ENCODE measurements at regions not wholly inside any gene's neighbourhood (a gene's known extent, or its start where the extent isn't known, plus 50 kb on each side); places are given as distances from the start of the nearest gene placed in this dataset.

DNA sequence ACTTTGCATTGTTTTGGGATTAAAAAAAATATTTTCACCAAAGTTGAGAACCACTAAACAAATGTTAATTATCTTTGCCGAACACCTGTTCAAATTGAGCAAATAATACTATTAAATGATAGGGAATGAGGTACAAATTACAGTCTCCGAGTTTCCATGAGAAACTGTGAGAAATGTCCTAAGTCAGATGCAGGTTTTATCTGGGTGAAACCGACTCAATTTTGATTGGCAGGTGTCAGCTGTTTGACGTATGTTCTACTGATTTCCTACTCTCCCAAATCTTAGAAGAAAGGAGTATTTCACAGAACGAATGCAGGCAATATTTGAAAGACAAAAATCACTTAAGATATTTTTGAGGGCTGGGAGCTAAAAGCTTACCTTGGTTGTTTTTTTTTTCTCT lies 622.0 kb upstream of the GOT2 start:
- no peak for DNase-seq

DNA sequence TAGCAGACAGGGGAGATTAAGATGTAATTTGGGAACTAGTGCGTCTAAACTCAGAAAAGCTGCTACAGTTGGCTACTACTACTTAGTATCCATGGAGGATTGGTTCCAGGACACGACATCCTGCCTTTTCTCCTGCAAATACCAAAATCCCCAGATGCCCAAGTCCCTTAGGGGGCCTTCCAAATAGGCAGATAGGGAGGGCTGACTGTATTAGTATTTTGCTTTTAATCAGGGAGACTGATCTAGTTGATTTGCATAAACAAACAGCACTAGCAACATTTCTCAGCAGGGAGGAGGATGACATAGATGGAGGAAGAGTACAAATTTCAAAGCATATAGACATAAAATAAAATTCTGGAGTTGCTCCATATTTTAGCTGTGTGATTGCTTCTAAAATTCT lies 621.6 kb upstream of the GOT2 start:
- no peak for DNase-seq

DNA sequence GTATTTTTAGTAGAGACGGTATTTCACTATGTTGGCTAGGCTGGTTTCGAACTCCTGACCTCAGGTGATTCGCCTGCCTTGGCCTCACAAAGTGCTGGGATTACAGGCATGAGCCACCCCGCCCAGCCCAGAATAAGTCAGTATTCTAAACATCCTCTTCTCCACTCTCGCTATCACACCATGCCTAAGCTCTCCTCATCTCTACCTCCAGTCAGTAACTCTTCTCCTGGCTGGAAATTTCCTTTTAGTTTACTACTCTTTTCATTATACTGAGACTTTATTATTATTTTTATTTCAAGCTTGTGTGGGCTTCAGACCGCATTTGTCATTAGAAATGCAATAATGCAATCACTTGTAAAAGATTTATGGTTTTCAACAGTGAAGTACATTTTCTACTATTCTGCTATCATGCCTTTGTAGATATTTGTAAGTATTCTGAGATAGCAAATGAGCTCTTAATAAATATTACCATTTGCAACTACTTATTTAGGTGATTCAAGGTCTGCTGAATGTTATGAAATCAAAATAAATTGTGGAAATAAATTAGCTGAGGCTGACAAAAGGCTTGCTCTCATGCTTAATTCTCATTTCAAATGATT lies 617.3 kb upstream of the GOT2 start:
- no peak for DNase-seq

DNA sequence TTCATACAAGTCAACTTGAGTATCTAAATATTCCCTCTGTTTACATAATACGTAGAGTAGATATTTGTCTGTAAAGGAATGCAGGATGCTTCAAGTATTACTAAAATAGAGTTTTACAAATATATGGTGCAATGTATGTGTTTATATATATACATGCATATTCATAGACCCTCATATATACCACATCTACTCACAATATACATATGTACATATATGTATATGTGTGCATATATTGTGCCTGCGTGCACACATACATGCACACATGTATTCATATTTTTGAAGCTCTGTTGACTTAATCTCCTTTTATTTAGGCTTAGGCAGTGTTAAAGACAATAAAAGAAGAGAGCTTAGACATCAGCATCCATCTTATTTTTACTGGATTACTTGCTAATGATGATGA lies 616.6 kb upstream of the GOT2 start:
- DNase-seq, result no peak

DNA sequence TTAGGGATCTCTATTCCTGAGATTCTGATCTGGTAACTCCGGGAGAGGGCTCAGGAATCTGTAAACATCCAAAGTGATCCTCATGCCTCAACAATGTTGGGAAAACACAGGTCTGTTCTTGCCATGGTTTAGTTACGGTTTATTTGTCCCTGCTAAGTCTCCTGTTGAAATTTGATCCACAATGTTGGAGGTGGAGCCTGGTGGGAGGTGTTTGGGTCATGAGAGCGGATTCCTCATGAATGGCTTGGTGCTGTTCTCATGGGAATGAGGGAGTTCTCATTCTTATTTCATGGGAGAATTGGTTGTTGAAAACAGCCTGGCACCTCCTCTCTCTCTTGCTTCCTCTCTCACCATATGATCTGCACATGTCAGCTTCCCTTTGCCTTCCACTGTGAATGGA lies 608.6 kb upstream of the GOT2 start:
- no peak for DNase-seq

DNA sequence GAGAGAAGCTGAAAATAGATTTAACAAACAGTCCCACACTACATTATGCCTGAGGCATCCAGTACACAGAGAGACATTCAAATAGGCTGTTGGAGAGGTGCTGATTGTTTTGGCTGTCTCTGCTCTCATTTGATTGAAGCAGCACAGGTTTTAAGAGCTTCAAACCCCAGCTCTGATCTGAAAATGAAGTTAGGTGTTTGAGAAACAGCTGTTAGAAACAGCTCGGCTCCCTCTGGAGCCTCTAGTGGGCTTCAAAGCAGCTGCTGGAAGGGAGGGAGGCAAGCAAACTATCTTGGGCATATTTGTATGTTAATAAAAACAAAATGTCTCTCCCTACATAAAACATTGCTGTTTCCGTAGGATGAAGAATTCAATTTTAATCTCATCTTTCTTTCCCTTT lies 607.3 kb upstream of the GOT2 start:
- no peak for DNase-seq

DNA sequence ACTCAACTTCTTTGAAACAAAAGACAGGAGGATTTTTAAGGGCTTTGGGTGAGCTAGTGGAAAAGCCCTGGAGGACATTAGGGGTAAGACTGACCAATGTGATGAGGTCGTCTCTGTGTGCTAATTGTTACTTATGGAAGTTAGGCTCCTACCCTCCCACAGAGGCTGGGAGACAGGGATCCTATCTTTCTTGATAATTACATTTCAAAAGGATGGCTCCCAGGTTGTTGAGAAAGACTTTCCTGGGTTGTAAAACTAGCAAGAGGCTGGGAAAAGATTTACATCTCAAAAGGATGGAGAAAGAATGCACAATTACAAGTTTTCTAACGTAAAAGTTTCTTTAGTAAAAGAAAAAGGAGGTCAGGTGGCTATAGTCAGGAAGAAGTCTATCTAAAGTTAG lies 605.8 kb upstream of the GOT2 start:
- no peak for DNase-seq

DNA sequence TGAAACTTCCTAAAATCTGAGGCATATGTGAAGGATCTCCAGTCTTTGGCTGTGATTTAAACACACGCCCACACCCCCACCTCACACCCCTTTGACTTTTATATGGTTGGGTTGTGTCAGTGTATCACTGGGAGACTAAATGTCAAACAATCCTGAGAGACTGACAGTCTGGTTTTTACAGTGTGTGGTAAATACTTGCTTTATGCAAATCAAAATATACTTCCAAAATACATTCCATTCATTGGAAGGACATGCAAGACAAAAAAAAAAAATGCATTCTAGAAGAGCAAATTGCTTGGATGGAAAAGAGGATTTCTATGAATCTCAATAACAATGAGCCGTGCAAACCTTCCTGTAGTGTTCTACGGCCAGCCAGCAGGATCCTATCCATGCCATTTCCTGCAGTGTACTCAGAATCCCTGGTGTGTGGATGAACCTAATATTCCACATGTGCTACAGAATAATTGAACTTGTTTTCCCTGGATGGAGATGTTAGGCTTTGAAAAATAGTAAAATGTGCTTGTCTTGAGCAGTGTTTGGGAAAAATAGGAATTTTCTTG lies 602.1 kb upstream of the GOT2 start:
- no peak for DNase-seq

DNA sequence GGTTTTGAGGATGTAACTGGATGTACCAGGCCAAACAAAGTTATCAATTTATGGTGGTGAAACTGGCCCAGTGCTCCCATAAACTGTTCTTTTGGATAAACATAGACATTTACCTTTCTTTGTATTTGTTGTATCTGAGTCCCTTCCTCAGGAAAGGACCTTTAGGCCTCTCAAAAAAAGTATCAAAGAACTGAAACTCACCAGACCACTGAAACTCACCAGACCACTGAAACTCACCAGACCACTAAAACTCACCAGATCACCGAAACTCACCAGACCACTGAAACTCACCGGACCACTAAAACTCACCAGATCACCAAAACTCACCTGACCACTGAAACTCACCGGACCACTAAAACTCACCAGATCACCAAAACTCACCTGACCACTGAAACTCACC lies 597.6 kb upstream of the GOT2 start:
- peak in 1 of 5 experiments; percentile 1 for DNase-seq

DNA sequence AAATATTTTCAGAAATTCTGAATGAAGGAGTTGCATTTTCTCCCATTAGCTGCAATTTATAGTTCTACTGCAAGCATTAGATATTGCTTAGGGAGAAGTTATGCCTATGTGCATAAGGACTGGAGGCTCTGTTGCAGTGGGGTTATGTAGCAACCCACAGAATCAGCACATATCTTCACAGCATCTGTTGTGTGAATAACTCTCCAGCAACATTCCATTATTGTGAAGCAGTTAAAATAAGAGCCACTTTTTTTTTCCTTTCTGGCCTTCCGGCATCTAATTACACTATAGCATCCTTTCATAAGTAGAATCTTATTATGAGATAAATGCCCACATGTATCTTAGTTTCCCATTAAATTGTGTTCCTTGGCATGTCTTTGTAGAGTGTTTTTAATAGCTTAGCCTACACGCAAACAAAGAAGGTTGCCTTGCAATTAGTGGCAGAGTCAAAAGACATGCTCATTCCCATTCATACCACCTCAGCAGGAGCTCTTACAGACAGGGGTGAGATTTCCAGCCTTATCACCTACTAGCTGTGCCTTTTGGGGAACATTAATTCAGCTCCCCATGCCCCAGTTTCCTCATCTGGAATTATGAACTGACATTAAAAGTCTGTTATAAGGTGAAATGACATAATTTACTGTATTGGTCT lies 596.0 kb upstream of the GOT2 start:
- DNase-seq, result no peak

DNA sequence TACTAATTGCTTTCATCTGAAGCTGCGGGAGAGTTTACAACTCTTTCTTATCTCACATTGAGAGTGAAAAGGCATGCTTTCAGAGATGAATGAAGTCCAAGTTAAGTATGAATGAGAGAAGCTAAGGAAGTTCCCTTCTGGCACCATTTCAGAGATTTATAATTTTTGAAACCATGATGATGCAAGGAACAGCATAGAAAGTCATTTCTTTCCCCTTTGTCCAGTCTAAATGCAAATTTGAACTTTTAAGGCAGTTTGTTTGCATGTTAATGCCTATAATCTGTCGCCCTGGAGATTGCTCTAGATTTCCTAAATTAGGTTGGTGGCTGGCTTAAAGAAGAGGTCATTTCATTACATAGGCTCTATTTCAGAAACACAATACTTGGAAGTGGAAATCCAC lies 594.8 kb upstream of the GOT2 start:
- DNase-seq, result no peak

DNA sequence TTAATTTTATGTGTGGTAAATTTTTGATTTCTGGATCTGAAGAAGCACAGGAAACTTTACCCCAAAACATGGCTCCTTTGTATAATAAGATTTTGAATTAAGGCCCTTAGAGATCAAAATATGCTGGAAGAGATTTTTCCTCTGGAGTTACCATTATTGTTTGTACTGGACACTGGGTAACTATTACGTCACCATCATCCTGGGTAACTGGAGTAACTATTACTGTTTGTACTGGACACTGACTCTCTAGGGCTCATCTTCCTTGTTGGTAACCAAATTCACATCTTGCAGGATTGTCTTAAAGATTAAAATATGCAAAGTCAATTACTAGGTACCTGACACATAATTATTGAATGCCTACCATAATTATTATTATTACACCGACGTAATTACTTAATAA lies 593.8 kb upstream of the GOT2 start:
- no peak for DNase-seq

DNA sequence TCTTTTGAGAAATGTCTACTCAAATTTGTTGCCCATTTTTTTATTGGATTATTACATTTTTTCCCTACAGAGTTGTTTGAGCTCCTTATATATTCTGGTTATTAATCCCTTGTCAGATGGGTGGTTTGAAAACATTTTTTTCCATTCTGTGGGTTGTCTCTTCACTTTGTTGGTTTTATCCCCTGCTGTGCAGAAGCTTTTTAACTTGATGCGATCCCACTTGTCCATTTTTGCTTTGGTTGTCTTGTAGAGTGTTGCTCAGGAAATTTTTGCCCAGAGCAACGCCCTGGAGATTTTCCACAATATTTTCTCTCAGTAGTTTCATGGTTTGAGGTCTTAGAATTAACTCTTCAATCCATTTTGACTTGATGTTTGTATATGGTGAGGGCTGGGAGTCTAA lies 592.8 kb upstream of the GOT2 start:
- DNase-seq, result no peak

DNA sequence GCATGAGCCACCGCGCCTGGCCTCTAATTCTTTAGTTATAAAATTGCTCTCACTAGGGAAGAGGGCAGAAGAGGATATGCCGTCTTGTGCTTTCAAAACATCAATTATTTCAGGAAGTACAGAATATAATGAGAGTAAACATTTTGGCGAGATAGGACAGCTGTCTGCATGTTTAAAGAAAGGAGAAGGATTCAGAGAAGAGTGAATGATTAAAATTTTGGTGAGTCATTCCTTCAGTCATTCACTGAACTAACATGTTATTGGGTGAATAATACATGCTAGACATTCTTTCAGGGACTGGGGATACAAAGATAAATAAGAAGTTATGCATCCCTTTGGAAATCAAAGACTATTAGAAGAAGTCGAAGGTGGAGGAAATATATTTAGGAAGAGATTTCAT lies 590.3 kb upstream of the GOT2 start:
- DNase-seq, result no peak

DNA sequence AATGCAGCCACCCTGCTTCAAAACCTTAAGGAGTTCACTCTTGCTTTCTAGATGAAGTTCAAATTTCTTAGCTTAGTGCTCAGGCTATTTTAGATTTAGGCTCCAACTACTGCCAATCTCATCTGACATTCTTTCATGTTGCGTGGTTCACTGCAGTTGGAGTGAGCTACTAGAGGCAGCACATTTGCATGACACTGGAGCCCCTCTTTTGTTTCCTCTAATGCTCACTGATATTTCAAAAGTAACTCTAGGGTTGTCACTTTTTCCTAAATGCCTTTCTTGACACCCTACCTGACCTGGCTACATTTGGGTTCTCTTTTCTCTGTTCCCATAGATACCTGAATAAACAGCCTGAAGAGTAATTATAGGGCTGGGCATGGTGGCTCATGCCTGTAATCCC lies 586.5 kb upstream of the GOT2 start:
- no peak for DNase-seq

DNA sequence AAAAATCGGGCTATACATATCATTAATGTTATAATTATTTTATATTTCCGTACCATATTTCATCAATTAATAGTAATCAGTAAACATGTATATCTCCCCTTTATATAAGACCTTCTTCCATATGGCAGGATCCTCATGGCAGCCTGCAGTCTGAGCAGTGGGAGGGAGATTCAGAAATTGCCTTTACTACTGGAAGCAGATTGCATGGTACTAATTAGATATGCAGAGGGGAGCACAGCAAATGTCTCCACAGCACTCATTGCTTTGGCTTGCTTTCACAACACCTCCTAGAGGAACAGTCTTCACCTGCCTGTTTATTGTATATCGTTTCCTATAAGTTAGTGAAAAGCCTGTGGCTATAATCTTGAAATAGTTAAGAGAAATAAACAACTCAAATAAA lies 585.8 kb upstream of the GOT2 start:
- no peak for DNase-seq

DNA sequence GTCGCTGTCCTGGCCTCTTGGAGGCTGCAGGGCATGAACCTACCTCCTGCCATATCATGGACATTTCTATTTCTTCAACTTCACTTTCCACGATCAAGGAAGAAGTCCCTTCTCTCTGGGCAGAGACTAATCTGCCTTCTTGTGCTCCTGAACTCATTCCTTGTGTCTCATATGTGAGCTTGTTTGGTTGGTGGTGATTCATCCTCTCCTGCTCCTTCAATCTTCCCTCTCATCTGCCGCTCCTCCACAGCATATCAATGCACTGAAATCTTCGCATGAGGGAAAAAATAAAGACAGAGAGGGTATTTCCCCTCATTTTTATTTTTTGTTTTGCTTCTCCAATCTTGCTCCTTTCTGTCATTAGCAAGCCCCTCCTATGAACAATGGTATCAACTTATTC lies 571.7 kb upstream of the GOT2 start:
- no peak for DNase-seq

DNA sequence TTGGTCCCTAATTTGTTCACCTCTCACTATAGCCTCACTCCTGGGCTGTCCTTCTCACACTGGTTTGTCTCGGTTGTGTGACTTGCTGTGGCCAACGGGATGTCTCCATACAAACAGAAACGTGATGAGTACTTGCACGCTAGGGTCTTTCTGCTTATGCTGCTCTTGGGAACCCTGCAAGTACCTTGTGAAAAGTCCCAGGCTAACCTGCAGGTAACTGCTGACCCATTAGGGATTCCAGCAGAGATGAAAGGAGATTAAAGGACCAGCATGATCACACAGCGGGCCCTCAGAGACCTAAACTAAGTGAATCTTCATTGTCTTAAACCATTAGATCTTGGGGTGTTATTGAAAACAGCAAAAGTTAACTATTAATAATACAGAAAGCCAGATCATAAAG lies 562.8 kb upstream of the GOT2 start:
- no peak for DNase-seq

DNA sequence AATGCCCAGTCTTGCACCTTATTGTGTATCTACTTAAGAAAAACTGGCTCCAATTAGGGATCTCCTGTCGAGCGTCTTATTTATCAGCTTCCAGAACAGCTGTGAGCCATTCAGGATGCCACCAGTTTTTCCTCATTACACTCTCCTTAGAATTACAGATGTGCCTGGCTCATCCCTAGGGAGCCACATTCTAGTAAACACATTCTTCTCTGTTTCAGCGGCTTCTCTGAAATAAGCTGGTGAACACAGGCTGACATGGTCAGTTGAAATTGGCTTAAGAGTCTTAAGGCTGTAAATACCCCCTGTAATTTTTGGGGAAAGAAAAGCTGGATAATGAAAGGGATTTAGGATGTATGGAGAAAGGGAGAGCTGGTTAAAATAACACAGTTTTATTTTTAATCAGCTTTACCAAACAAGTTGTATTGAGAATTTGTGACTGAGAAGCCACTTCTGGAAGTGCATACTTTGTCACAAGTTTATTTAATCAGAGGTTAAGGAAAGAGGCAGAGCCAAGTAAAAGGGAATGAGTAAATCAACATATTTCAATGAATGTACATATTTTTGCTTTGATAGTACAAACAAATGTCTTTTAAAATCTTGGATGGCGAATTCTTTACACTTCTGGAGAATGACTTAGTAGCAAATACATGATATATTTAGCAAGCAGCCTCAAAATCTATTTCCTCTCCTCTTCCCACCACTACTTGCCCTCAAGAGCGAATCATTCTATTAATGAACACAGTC lies 562.0 kb upstream of the GOT2 start:
- DNase-seq, result no peak

DNA sequence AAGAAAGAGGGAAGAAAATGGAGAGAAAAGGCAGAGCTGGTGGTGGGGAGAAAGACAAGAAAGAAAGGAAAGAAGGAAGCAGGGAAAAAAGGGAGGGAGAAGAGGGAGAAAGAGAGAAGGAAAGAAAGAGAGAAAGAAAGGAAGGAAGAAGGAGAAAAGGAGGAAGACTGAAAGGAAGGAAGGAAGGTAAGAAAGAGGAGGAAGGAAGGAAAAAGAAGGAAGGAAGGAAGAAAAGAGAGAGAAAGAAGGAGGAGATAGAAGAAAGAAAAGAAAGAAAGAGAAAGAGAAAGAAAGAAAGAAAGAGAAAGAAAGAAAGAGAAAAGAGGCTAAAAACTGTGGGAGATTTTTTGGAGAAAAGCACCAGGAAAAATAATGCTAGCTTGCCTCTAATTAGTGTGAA lies 561.4 kb upstream of the GOT2 start:
- DNase-seq, result no peak

DNA sequence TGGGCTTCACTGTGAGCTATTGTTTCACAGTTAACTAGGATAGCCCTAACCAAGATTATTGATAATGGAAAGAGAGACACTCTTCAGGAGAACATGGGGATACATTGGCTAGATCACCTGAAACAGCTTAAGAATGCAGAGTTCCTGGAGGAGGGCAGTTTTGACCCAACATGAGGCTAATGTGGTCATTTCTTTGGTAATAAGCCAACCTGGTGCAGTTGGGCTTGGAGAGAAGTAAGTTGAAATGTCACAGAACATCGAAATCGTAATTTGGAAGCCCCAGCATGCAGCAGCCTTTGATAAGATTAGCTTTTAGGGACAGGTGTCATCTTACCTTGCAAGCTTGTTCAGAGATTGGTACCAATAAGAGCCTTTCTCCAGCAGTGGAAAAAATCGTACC lies 556.6 kb upstream of the GOT2 start:
- DNase-seq, result no peak

DNA sequence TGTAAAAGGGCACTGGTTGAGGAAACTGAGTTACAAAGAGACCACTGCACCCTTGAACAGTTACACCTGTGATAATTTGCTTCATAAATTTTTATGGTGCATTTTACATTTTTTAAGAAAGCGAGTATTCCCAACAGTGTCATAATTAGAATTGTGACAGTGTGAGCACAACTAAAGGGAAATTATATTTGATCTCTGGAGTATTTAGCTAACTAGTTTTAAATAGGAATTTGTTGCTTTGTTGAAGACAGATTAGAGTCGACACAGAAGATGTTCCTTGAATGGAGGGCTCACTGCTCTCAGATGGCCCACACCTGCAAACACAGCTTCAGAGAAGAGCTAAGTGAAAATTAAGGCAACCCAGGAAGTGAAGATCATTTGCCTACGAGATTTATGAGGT lies 555.0 kb upstream of the GOT2 start:
- DNase-seq, result no peak

DNA sequence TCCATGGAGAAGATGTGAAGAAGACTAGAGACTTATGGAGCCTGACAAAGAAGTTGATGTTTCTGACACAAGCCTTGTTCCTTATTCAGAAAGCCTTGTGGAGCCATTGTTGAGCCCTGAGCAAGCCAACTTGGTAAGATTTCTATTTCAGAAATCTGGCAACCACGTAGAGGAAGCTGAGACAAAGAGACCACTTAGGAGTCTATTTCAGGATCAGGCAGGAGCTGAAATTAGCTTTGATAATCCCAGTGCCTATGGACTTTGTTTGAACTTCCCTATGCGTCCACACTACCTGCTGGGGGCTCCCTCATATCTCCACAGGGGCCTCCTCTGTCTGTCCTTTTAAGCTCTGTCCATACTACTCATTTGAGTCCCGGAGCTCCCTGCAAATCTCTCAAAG lies 540.0 kb upstream of the GOT2 start:
- DNase-seq, result no peak

DNA sequence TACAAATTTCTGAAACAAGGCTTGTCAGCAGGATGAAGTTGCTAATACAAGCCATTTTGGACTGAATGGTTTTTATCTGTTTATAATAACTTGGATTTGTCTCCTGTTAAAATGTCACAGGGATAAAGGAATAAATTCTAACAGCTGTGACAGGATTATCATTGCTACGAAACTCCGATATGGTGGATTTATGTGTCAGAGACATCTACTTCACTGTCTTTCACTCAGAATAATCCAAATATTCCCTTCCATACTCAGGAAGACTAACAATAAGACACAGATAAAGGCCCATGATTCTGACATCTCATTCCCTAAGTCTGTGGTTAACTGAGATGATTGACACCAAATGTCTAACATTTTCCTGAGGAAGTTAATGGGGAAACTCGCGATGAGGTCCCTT lies 529.8 kb upstream of the GOT2 start:
- no peak for DNase-seq
